OCI-LY1 (cell line): ENCODE measurements at regions not wholly inside any gene's neighbourhood (a gene's known extent, or its start where the extent isn't known, plus 50 kb on each side); places are given as distances from the start of the nearest gene placed in this dataset.

Experiments used
- H2AFZ ChIP-seq: fragments of 200-600 bp; sonication (generic), shearing (Covaris generic); 2 replicates; pipeline ENCODE4 v1.6.0; 2014; ENCODE audit warnings: antibody characterized with exemption, mild to moderate bottlenecking, low read length
- H3F3A ChIP-seq: fragments of 200-600 bp; sonication (generic), shearing (Covaris generic); 2 replicates; pipeline ENCODE4 v1.6.0; 2014; ENCODE audit warnings: mild to moderate bottlenecking, antibody characterized with exemption, low read length, moderate library complexity; ENCODE audit not compliant: insufficient read depth
- H3K27ac ChIP-seq: fragments of 200-600 bp; sonication (generic); 2 replicates; pipeline ENCODE4 v1.5.1; 2014; ENCODE audit warnings: low read length, mixed run types, mild to moderate bottlenecking, low read depth; ENCODE audit not compliant: poor library complexity, severe bottlenecking
- H3K27me3 ChIP-seq: fragments of 200-600 bp; sonication (generic); 2 replicates; pipeline ENCODE4 v1.6.0; 2014; ENCODE audit warnings: antibody characterized with exemption, mild to moderate bottlenecking, low read length, moderate library complexity; ENCODE audit not compliant: insufficient read depth
- H3K36me3 ChIP-seq: fragments of 200-600 bp; sonication (generic); 2 replicates; pipeline ENCODE4 v1.6.1; 2014; ENCODE audit warnings: mild to moderate bottlenecking, antibody characterized with exemption, low read length, moderate library complexity, mixed read lengths; ENCODE audit not compliant: insufficient read depth
- H3K4me1 ChIP-seq: fragments of 200-600 bp; sonication (generic); 2 replicates; pipeline ENCODE4 v1.5.1; 2014; ENCODE audit warnings: mild to moderate bottlenecking, low read length, moderate library complexity; ENCODE audit not compliant: insufficient read depth, severe bottlenecking
- H3K4me2 ChIP-seq: fragments of 200-600 bp; sonication (generic), shearing (Covaris generic); 2 replicates; pipeline ENCODE4 v1.6.1; 2014; ENCODE audit warnings: low read length
- H3K4me3 ChIP-seq: fragments of 200-600 bp; sonication (generic); 2 replicates; pipeline ENCODE4 v1.5.1; 2014; ENCODE audit warnings: low read length, low read depth, mild to moderate bottlenecking, mixed read lengths; ENCODE audit not compliant: poor library complexity, severe bottlenecking
- H3K79me2 ChIP-seq: fragments of 200-600 bp; shearing (Covaris generic); 2 replicates; pipeline ENCODE4 v1.6.1; 2016; ENCODE audit warnings: mixed run types, low read length, mixed read lengths; ENCODE audit not compliant: insufficient read depth
- H3K9ac ChIP-seq: fragments of 200-600 bp; sonication (generic), shearing (Covaris generic); 2 replicates; pipeline ENCODE4 v1.6.1; 2014; ENCODE audit warnings: mild to moderate bottlenecking, low read length, mixed read lengths
- H3K9me2 ChIP-seq: fragments of 200-600 bp; sonication (generic), shearing (Covaris generic); 2 replicates; pipeline ENCODE4 v1.6.1; 2014; ENCODE audit warnings: low read depth, mild to moderate bottlenecking, low read length, mixed read lengths
- H3K9me3 ChIP-seq: fragments of 200-600 bp; shearing (Covaris generic); 2 replicates; pipeline ENCODE4 v1.6.1; 2014; ENCODE audit warnings: low read length, mixed read lengths
- H4K20me1 ChIP-seq: fragments of 200-600 bp; sonication (generic), shearing (Covaris generic); 2 replicates; pipeline ENCODE4 v1.6.0; 2016; ENCODE audit warnings: mild to moderate bottlenecking, low read length; ENCODE audit not compliant: insufficient read depth
- CTCF ChIP-seq: fragments of 200-600 bp; sonication (generic), shearing (Covaris generic); IDR thresholded peaks from 2 replicates; pipeline ENCODE4 v1.5.1; 2017; ENCODE audit warnings: mild to moderate bottlenecking, antibody characterized with exemption, low read length, moderate library complexity, mixed read lengths
- EZH2 ChIP-seq: fragments of 200-600 bp; sonication (generic), shearing (Covaris generic); IDR thresholded peaks from 2 replicates; pipeline ENCODE4 v1.8.0; 2017; ENCODE audit warnings: borderline replicate concordance, mixed run types, mild to moderate bottlenecking, antibody characterized with exemption, low read length, moderate library complexity, mixed read lengths

GRCh38 chr11:41955066-41955465 is 495.6 kb upstream of the LRRC4C start:
- no peaks in the 10 kb centered on the region for H3K79me2 ChIP-seq
- no peaks in the 10 kb centered on the region for H3K4me1 ChIP-seq
- H4K20me1 ChIP-seq, result no peaks in the 10 kb centered on the region
- TF ChIP-seq EZH2 (no peak), CTCF (no peak)
- no peak overlapping the region for H3K4me3 ChIP-seq
- no peaks in the 10 kb centered on the region for H3K36me3 ChIP-seq
- no peak overlapping the region for H3K9ac ChIP-seq
- H3K9me2 ChIP-seq, result no peaks in the 10 kb centered on the region
- H3K27ac ChIP-seq, result no peak overlapping the region
- H3K9me3 ChIP-seq, result no peaks in the 10 kb centered on the region
- no peaks in the 10 kb centered on the region for H3F3A ChIP-seq
- H3K4me2 ChIP-seq, result no peak overlapping the region
- H2AFZ ChIP-seq, result no peak overlapping the region
- H3K27me3 ChIP-seq, result no peaks in the 10 kb centered on the region

DNA sequence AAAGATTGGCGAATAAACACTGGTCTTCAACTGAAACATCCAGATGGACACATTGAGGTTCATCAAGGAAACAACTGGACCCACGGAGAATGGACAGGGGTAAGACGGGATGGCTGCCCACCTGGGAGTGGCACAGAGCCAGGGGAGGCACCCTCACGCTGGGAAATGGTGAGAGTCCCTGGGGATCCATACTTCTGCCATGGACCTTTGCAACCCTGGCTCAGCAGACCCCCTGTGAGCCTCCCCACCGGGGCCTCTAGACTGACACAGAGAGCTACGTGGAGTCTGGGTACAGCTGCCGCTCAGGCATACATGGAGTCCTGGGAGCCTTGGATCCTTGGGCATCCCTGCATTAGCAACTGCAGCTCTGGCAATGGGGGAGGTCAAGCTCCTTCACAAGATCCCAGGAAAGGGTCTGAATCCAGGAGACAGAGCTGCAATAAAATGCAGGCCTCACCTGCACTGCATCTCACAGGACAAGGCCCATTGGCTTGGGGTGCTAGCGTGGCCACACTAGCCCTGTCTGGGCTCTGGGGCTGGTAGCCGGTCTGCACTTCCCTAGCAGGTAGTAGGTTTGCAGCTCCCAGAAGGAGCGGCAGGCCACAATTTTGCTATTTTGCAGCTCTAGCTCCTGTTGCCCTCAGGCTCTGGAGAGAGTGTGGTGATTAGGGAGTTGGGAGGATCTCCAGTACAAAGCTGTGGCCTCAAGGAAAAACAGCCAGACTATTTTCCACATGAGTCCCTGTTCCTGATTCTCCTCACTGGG is 496.4 kb upstream of the LRRC4C start:
- Histone ChIP-seq H3K9ac (no peak overlapping the region), H3F3A (no peaks in the 10 kb centered on the region), H3K36me3 (no peaks in the 10 kb centered on the region), H3K27me3 (no peaks in the 10 kb centered on the region), H2AFZ (no peak overlapping the region), H4K20me1 (no peaks in the 10 kb centered on the region), H3K9me2 (no peaks in the 10 kb centered on the region), H3K4me3 (no peak overlapping the region), H3K79me2 (no peaks in the 10 kb centered on the region), H3K4me2 (no peak overlapping the region), H3K4me1 (no peaks in the 10 kb centered on the region), H3K9me3 (no peaks in the 10 kb centered on the region), H3K27ac (no peak overlapping the region)
- no peak for TF ChIP-seq CTCF
- no peak for TF ChIP-seq EZH2

DNA sequence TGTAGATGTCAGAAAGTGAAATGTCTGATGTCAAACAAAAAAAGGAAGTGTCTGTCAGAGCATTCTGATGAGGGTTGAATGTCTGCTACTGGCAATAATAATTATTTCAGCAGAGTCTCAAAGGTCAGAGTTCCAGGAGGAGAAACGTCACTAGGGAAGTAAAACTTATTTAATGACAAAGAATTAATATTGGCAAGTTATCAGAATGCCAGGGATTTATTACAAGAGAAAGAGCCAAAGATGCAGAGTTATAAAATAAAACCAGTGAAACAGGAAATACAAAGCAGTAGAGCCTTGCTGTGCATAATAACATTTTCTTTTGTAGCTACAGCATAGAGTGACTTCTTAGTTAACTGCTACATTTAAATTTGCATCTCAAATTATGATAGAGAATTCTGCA is 504.0 kb upstream of the LRRC4C start:
- Histone ChIP-seq H3K4me1 (no peaks in the 10 kb centered on the region), H3K9me2 (no peaks in the 10 kb centered on the region), H3K27ac (no peak overlapping the region), H3K36me3 (no peaks in the 10 kb centered on the region), H3K9me3 (no peaks in the 10 kb centered on the region), H3F3A (no peaks in the 10 kb centered on the region), H4K20me1 (no peaks in the 10 kb centered on the region), H3K4me3 (no peak overlapping the region), H3K27me3 (no peaks in the 10 kb centered on the region), H3K9ac (no peak overlapping the region), H2AFZ (no peak overlapping the region), H3K4me2 (no peak overlapping the region), H3K79me2 (no peaks in the 10 kb centered on the region)
- TF ChIP-seq EZH2, result no peak

DNA sequence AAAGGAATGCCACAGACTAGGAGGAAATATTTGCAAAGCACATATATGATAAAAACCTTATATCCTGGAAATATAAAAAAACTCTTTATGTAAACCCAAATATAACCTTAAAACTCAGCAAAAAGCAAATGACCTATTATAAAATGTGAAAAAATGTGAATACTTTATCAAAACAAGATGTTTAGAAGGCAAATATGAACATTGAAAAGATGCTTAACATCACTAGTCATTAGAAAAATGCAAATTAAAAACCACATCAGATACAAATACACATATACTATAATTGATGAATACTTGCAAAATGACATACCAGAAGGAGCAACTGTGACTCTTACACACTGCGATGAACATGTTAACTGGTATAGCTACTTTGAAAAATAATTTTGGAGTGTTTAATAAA is 511.2 kb upstream of the LRRC4C start:
- Histone ChIP-seq H3K79me2 (no peaks in the 10 kb centered on the region), H3K9ac (no peak overlapping the region), H3K9me3 (no peaks in the 10 kb centered on the region), H3F3A (no peaks in the 10 kb centered on the region), H3K4me1 (no peaks in the 10 kb centered on the region), H3K9me2 (no peaks in the 10 kb centered on the region), H3K27ac (no peak overlapping the region), H3K4me2 (no peak overlapping the region), H3K4me3 (no peak overlapping the region), H3K36me3 (no peaks in the 10 kb centered on the region), H2AFZ (no peak overlapping the region), H3K27me3 (no peaks in the 10 kb centered on the region), H4K20me1 (no peaks in the 10 kb centered on the region)
- TF ChIP-seq CTCF, result no peak
- TF ChIP-seq EZH2, result no peak
